Body of pancreas (tissue), 4 donors: ENCODE measurements at regions not wholly inside any gene's neighbourhood (a gene's known extent, or its start where the extent isn't known, plus 50 kb on each side); places are given as distances from the start of the nearest gene placed in this dataset.

ENCODE experiments used
- ATAC-seq: fragments of 150-250 bp; one replicate; pipeline ENCODE4 v1.9.1; 2016
- DNase-seq, 4 donors: peaks; one replicate each; pipeline ENCODE4 v3.0.0-alpha.2; 2019
- H3K27ac ChIP-seq, 4 donors: fragments of 200-600 bp; sonication (generic); 1 replicate in 3 of 4; 2 replicates in 1 of 4; pipeline versions ENCODE4 v1.5.1 to v1.6.1; 2016 to 2019; ENCODE audit warnings: mild to moderate bottlenecking in 1 of 4, mixed read lengths in 1 of 4, moderate library complexity in 1 of 4
- H3K27me3 ChIP-seq, 2 donors: fragments of 200-600 bp; sonication (generic); one replicate each; pipeline ENCODE4 v1.6.0; 2016; ENCODE audit warnings: mild to moderate bottlenecking in 1 of 2
- H3K36me3 ChIP-seq, 2 donors: fragments of 200-600 bp; sonication (generic); replicated peaks in 1 of 2; 2 replicates each; pipeline ENCODE4 v1.5.1; 2016; ENCODE audit warnings: low read depth in 2 of 2; ENCODE audit not compliant: insufficient read depth in 1 of 2
- H3K4me1 ChIP-seq: fragments of 200-600 bp; sonication (generic); one replicate; pipeline ENCODE4 v1.6.0; 2016
- H3K4me3 ChIP-seq, 2 donors: fragments of 200-600 bp; sonication (generic); 1 replicate in 1 of 2; 2 replicates in 1 of 2; pipeline ENCODE4 v1.5.1; 2016 to 2019
- H3K9me3 ChIP-seq, 3 donors: fragments of 200-600 bp; sonication (generic); 1 replicate in 2 of 3; 2 replicates in 1 of 3; pipeline ENCODE4 v1.5.1; 2016
- CTCF ChIP-seq, 7 experiments: fragments of 450-650 bp in 4 of 7; fragments of 200-600 bp in 3 of 7; sonication (generic) in 3 of 7; IDR thresholded peaks; one replicate each; pipeline ENCODE4 v1.5.1; 2016 to 2019; ENCODE audit warnings: antibody characterized with exemption in 7 of 7
- POLR2A ChIP-seq, 3 donors: fragments of 450-650 bp; IDR thresholded peaks; one replicate each; pipeline ENCODE4 v1.6.1; 2016; ENCODE audit warnings: antibody characterized with exemption in 3 of 3, mild to moderate bottlenecking in 2 of 3
- WGBS, 2 donors: methylation state at CpG; one replicate each; pipeline ENCODE4 v1.1.5; 2017; 5-methylcytosine and 5-hydroxymethylcytosine counted together
- intact Hi-C: fragments of 100-400 bp; cut with DNase I; formaldehyde crosslinking; loops from one replicate; pipeline ENCODE4 v1.15.1; 2023

GRCh38 chr5:116922532-116922931 lies 347.9 kb upstream of the SEMA6A start:
- H3K4me3 ChIP-seq: no peak overlapping the region
- no peak for ATAC-seq
- no peaks in the 10 kb centered on the region for H3K9me3 ChIP-seq
- H3K4me1 ChIP-seq: no peaks in the 10 kb centered on the region
- TF ChIP-seq POLR2A (IDR thresholded peaks at IDR 0.05): no peak
- TF ChIP-seq CTCF (IDR thresholded peaks at IDR 0.05): no peak
- intact Hi-C loops: no loop called here
- no peak for DNase-seq
- H3K27me3 ChIP-seq: no peaks in the 10 kb centered on the region
- H3K27ac ChIP-seq: no peak overlapping the region
- no peaks in the 10 kb centered on the region for H3K36me3 ChIP-seq

GRCh38 chr5:116914869-116915504 lies 340.4 kb upstream of the SEMA6A start:
- no peak overlapping the region for H3K27ac ChIP-seq
- H3K4me1 ChIP-seq: no peaks in the 10 kb centered on the region
- no peaks in the 10 kb centered on the region for H3K9me3 ChIP-seq
- H3K36me3 ChIP-seq: no peaks in the 10 kb centered on the region
- DNase-seq (no peak), ATAC-seq (no peak)
- H3K27me3 ChIP-seq: no peaks in the 10 kb centered on the region
- intact Hi-C loops: no loop called here
- no peak overlapping the region for H3K4me3 ChIP-seq
- TF ChIP-seq CTCF (IDR thresholded peaks at IDR 0.05): no peak
- TF ChIP-seq POLR2A (IDR thresholded peaks at IDR 0.05): no peak
- 79 to 86% methylated on average over 2 of the region's 2 CpGs for WGBS, 2 donors

GRCh38 chr5:116912221-116912620 lies 337.6 kb upstream of the SEMA6A start:
- H3K4me3 ChIP-seq: no peak overlapping the region
- TF ChIP-seq POLR2A (IDR thresholded peaks at IDR 0.05) (no peak), CTCF (IDR thresholded peaks at IDR 0.05) (no peak)
- no peaks in the 10 kb centered on the region for H3K27me3 ChIP-seq
- H3K9me3 ChIP-seq: no peaks in the 10 kb centered on the region
- H3K27ac ChIP-seq: no peak overlapping the region
- no peaks in the 10 kb centered on the region for H3K4me1 ChIP-seq
- intact Hi-C loops: no loop called here
- 30 to 46% methylated on average over 1 of the region's 1 CpG for WGBS, 2 donors
- DNase-seq: no peak
- H3K36me3 ChIP-seq: no peaks in the 10 kb centered on the region
- ATAC-seq: no peak

GRCh38 chr5:116911074-116911473 lies 336.5 kb upstream of the SEMA6A start:
- intact Hi-C loops: no loop called here

More at GRCh38 chr5:116911074-116911473, 336.5 kb upstream of the SEMA6A start:
- Histone ChIP-seq H3K27ac (no peak overlapping the region), H3K9me3 (no peaks in the 10 kb centered on the region), H3K4me3 (no peak overlapping the region), H3K4me1 (no peaks in the 10 kb centered on the region), H3K27me3 (no peaks in the 10 kb centered on the region), H3K36me3 (no peaks in the 10 kb centered on the region)
- no peak for ATAC-seq
- no peak for DNase-seq
- TF ChIP-seq CTCF (IDR thresholded peaks at IDR 0.05) (no peak), POLR2A (IDR thresholded peaks at IDR 0.05) (no peak)
- 91 to 100% methylated on average over 1 of the region's 1 CpG for WGBS, 2 donors
